HG03342 (cell line): ENCODE measurements at regions not wholly inside any gene's neighbourhood (a gene's known extent, or its start where the extent isn't known, plus 50 kb on each side); places are given as distances from the start of the nearest gene placed in this dataset.

Source experiments
- ATAC-seq: cut with Tn5 transposase; IDR thresholded peaks from one replicate; pipeline ENCODE4 v1.9.1; 2021; ENCODE audit warnings: mild to moderate bottlenecking, moderate library complexity; ENCODE audit not compliant: unreplicated experiment

DNA sequence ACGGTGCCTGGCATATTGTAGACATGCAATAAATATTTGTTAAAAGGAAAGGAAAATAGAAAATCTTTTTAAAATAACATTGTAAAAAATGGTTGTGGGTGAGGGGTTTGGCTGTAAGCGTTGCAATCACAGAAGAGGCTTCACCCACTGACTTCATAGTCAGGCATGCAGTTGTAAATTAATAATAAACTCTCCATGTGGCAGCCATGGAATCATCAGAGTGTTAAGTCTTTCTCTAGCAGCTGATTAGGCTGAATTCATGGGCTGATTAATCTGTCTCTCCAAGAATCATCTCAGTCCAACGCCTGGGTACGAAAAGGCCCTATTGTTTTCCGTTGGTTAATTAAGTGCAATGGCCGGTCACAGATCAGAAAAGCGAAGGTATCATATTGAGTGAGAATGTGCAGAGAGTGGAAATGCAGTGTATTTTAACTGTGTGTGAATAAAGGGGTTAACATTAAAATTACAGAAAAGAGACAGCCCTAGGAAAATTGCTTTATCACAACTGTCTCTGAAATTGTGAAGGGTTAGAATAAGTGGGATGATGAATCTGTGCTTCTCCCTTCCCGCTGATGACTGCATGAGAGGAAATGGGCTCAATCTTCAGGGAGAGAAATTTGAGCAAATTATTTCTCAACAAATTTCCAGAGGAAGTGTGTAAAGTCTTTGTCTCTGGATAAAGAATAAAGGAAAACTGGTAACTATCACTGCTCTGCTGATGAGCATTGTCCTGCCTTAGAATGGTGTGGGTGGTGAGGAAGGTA is 269.0 kb downstream of the FAM76B start:
- no peak for ATAC-seq

DNA sequence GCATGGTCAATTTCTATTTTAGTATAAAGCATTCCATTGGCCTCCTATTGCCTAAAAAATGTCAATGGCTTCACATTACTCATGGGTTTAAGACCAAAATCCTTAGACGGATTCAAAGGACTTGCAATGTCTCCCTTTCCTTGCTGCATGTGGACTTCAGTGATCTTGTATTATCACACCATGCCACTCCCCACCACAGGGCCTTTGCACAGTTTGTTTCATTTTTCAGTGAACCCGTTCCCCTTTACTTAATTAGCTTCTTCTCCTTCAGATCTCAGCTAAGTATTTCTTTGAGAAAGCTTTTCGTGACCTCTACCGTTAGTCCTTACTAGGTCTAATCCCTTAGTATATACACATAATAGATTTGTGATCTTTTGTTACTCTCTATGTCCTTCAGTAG is 269.7 kb downstream of the FAM76B start:
- ATAC-seq = no peak

DNA sequence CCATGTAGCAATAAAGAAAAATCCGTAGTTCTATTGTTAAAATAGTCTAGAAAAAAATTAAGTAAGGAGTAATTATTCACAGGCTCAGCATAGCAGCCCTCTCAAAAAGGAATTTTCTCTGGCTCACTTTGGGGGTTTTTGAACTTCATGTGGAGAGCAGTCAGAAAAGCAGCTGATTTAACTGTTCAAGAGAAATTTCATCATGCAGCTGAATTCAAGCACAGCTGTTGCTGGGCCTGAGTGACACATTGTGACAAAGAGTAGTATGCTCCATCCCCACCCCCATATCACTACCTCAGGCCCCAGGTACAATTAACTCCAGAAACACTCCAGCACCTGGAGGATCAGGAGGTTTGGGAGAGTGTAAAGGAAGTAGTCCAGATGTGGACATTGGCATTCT is 272.1 kb downstream of the FAM76B start:
- no peak for ATAC-seq

DNA sequence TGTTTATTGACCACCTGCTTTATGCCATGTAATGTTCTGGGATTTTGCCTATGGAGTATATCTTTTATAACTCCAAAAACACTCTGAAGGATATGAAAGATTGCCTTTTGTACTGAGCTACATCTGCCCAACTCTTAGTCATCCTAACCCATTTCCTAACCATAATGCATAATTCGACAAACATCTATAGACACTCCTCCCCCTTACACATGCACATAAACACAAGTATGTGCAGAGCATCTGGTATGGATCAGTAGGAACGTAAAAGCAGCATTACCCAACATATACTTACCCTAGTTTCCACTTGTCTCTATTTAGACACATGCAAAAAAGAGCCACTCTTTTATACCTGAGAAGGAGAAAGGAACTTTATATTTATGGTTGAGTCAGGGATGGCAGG is 272.8 kb downstream of the FAM76B start:
- ATAC-seq = no peak

DNA sequence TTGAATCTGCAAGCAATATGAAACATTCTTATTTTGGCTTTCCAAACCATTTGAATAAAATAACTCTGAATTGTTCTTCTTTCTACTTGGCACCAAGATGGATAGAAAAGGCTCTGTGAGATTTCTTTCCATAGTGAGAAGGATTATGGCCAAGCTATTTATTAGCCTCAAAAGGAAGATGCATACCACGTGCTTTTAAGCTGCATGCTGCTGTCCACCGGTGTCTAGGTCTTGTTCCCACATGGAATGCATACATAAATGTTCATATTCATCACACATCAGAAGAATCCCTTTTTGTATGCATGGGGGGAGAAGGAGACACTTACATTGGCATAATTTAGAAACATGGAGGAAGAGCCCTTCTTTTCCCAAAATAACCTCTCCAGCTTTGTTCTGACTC is 273.4 kb downstream of the FAM76B start:
- ATAC-seq = no peak

DNA sequence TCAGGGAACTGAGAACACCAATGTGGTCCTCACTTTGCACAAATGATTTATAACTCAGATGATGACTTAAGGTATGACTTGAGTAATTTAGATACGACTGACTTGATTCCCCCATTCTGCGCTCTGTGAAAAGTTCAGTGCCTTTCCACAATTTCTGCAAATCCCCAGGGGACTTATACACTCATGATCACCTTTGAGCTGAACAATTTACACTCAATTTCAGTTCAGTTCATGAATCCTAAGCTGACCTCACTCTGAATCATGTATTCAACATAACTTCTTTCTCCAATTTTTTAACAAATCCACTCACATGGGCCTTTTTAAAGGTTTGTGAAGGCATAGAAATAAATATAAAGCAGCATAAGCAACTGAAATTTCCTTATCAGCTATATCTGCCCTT is 274.2 kb downstream of the FAM76B start:
- ATAC-seq = no peak

DNA sequence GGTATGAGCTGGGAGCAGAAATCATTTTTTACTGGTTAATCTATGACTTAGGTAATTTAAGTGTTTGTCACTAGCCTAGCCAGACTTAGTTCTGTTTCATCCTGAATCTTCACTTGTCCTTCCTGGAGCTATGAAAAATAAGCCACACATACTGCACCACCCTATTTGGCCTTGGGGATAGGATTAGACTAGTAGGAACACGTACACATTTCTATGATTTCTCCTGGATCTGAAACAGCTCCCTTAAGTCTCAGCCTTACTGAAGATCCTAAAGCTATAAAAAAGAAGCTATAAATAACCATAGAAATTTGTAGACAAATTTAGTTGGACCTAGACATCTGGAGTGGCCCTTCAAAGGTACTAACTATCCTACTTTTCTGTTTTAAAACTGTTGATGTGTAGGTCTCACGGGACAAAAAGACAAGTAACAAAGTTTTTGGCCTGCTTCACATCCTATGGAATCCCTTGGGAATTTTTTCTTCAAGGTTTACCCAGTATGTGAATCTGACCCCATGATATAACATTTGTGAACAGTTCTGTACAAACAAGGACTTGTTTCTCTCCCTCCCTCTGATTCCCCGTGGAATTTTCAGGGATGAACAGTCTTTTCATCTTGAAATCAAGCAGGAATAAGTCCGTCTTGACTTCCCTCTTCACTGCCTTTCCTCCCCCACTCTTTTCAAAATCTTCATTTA is 275.0 kb downstream of the FAM76B start:
- no peak for ATAC-seq

DNA sequence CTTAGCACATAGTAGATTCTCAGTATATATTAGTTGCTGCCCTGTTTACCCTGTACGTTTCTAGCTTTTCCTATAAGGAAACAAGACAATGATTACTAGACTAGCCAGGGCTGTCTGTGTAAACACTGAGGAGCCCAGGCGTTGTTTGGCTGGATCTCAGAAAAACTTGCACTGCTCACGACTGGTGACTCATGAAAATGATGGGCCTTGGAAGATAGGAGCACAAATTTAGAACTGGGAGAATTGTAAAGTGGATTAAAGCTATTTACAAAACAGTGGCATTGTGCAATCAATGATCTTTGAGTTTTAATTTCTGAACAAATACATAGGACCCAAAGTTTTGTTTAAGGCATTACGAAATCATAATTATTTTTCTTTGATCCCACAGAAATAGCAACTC is 276.9 kb downstream of the FAM76B start:
- no peak for ATAC-seq

DNA sequence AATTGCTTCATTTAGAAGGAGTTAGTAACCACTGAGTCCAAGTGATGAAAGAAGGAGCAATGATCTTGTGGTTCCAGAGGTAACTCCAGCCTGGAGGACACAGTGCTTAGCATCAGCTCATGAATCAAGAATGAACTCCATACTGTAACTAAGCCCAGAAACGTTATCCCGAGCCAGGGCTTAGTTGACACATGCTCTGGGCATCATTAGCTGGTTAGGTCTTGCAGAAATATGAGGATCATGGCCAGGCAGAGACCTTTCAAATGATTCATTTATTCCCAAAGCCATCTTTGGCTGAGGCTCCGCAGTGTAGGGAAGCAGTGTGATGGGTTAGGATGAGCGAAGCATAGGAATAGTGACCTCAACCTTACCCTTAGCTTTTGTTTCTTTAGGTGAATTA is 277.4 kb downstream of the FAM76B start:
- no peak for ATAC-seq

DNA sequence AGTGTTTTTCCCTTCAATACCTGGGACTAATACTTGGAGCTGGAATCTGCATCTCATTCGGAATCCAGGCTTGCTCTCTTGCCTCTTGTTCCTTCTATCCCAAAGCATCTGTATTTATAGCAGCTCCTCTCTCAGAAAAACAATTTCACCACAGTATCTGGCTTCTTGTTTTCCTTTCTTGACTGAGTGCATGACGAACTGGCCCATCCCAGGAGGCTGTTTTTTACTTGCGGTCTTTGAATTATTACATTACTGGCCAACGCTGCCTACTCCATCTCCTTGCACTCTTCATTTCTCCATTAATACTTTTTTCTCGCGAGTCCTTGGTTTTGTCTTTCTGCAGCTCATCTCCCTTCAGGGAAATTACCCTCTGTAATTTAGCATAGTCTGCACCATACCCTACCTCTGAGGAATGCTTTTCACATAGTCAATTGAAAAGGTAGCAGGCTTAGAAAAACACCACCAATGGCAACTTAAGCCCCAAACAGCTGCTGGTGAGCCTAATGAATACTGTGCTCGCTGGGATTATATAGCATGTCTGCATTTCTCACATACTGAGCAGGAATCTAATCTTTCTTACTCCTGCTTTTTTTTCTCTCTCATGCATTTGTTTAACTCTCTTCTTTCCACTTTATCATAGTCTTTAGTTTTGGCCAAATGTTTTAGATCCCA is 277.4 kb upstream of the SESN3 start:
- ATAC-seq = no peak

DNA sequence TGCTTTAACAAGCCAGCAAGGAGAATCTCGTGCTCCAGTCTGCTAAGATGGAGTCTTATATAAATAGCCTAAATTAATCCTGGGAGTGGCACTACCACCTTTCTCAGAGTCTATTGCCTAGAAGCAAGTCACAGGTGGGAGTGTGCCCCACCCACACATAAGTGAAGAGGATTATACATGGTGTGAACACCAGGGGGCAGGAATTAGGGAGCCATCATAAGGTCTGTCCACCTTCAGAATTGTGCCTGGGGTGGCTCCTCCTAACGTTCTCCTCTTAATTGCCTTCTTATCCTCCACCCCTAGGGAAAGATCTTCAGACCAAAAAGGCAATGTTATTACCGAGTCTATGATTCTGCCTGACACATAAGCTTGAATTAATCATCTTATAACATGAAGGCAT is 276.8 kb upstream of the SESN3 start:
- no peak for ATAC-seq

DNA sequence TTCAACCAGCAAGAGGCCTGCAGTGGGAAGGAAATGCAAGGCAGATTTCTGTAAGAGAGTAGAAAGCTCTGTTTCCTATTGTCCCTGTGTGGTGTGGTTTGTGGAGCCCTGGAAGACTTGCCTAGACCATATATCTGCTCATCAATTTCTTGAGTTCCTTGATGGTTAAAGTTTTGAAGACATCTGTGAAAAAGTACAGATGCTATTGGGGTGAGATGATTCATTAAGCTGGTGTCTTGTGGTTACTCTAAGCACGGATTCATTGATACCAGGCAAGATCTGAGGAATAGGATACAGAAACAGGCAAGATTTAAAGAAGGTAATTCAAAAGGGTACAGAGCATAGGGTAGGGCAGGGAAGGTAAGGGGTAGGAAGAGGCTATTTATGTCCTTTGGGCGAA is 275.8 kb upstream of the SESN3 start:
- ATAC-seq = no peak

DNA sequence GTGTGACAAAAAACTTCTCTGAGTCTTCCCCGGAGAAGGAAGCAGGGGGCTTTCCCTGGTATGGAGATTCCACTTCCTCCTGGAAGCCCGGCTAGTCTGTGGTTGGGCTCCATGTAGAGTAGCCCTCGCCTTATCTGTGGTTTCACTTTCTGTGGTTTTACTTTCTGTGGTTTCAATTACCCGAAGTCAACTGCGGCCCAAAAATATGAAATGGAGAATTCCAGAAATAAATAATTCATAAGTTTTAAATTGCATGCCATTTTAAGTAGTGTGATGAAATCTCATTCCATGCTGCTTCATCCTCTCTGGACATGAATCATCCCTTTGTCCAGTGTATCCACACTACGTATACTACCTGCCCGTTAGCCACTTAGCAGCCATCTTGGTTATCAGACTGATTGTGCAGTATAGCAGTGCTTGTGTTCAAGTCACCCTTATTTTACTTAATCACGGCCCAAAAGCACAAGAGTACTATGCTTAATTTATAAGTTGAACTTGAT is 275.0 kb upstream of the SESN3 start:
- no peak for ATAC-seq

DNA sequence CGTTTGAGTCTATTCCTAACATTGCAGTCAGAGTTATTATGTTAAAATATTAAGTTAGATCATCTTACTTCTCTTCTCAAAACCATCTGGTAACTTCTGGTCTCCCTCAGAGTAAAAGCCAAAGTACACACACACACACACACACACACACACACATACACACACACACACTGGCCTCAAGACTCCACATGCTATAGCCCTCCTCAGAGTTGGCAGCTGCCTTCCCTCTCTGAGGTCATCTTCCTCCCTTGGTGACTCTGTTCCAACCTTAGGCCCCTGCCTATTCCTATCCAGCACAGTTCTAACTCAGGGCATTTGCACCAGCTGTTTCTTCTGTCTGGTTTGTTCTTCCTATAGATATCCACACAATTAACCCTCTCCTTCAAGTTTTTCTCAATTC is 272.0 kb upstream of the SESN3 start:
- ATAC-seq = no peak

DNA sequence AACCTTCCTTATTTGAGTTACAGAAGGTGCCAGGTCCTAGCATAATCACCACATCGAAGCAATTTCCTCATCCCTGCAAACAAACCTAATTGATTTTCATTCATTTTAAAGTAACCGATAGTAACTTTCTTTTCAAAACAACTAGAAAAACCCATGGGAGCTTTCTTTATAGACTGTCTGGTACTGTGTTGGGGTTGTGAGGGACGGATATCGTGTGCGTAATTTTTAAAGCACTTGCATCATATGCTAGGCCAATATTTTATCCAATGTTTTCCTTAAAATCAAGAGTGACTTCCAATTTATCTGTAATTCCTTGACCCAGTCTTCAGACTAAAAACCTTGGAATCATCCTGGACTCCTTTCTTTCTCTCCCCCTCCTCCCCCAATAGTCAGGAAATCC is 271.5 kb upstream of the SESN3 start:
- no peak for ATAC-seq

DNA sequence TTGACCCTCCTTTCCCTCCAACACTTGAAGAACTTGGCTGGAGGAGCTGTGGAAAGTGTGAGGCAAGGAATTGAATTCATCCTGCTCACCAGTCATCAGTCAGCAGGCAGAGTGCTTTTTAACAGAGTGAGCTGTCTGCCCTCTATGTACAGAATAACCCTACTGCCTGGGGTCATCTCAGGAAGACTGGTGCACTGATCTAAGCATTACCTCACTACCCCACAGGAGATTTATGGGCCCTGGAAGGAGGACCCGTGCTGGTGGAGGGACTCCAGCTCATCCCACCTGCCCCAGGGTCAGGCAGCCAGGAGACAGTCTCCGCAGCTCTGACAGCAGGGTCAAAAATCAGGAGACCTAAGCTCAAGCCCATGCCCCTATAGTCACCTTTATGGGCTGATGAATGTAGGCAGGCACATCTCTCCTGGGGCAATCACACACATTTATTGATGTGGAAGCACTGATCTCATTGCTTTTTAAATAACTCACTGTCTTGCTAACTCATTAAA is 270.8 kb upstream of the SESN3 start:
- ATAC-seq = no peak

DNA sequence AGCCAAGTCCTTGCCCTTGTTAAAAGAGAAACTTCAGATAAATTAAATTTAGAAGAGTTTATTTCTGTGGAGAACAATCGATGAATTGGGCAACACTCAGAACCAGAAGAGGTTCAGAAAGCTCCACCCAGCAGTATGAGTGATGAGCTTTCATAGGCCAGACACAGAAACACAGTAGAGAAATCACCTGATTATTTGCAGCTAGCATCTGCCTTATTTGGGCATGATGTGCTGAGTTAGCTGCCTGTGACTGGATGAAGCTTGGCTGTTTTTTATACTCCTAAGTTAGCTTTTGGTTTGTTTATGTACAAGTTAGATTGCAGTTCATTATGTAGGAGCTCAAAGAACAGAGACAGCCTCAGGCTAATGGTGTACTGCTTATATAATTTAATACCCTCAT is 269.5 kb upstream of the SESN3 start:
- no peak for ATAC-seq

DNA sequence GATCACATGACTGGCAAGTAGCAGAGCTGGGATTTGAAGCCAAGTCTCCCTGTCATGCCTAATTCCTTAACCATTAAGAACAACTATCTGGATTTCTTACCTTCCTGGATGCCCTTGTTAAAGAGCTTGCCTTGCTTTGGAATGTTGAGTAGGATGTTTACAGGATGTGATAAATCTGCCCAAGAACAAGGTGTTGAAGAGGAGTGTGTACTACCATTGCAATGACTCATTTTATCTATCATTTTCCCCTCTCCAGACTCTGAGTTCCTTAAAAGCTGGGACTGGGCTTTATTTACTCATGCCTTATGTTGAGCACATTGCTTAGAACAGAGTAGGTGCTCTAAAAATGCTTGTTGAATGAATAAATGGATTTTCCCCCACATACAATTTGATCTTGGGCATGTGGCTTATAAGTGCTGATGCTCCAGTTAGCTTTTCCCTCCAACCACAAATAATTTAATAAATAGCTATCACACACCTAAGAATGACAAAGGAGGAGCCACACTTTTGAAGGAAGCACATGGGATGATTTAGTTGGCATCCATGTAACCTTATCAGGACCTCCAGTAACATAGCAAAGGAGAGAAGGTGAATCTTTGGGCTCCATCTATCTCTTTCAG is 268.6 kb upstream of the SESN3 start:
- no peak for ATAC-seq

DNA sequence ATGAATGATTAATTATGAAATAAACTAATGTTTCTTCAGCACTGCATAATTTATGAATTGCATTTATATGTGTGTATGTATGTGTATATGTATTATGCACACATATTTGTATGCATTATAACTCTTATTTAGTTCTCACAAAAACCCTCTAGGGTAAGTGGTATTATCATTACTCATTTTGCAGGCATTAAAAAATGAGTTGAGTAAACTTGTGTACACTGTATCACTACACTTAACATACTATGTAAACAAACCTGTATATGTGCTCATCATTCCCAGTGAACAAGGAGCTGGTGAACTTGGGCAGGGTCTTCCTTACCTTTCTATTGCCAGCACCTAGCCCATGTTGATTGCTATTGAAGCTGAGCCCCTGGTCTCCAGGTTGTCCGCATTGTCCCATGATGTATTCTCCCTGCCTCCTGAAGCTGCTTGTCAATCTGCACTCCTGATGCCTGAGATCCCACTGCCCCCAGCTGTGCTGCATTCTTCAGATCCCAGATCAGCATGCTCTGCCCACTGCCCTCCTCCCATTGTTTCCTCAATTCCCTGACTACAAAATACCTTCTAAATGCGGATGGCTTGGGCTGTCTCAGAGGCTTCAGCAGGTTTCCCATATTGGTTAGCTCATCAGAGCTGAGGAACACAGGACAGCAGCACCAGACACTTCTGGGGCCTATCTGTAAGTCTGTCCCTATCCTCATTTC is 267.9 kb upstream of the SESN3 start:
- no peak for ATAC-seq

DNA sequence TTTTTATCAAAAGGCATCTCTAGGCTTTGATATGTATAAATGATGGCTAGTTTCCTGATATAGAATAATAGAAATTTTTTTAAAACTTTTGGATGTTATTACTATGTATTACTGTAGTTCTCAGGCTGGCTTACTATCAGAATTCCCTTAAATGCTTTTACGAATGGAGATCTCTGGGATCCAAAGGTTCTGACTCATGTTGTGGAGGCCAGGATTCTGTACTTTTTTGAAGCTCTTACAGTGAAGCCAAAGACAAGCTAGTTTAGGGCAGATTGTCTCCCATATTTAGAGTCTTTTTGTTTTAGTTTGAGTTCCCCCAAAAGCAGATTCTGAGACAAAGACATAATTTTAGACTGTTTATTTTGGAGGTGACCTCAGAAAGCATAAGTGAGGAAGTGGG is 265.9 kb upstream of the SESN3 start:
- ATAC-seq = no peak

DNA sequence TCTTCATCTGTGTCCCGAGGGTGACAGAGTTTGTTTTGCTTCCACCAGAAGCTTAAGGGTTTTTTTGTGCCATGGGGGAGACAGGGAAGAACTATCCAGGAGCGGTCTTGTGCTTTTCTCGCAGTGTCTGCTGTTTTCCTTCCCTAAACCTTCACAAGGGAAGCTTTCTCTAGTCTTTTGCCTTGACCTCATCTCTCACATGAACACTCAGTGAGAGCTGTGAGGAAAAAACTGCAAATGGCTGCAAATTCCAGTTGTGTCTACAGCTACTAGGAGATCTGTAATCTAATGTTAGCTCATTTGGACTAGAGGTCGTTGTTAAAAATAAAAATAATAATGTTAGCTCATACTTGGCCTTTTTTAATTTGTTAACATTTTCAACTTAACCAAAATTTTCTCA is 264.7 kb upstream of the SESN3 start:
- no peak for ATAC-seq
